ENCODE measurements at regions not wholly inside any gene's neighbourhood (a gene's known extent, or its start where the extent isn't known, plus 50 kb on each side); places are given as distances from the start of the nearest gene placed in this dataset.

GRCh38 chr1:224486801-224487583, 52.4 kb upstream of the WDR26 start:
- TF ChIP-seq CTCF (IDR thresholded peaks at IDR 0.05; ENCODE audit: control extremely low read depth, extremely low read depth, low read depth, missing control alignments), result no peak
- ChIA-PET POLR2A (no interaction called here), CTCF (interaction anchor here (1.1 to 4.9 kb wide), 4 partner anchors 10 to 29 kb away, joined by 3 to 27 read pairs (median 6); no protein-coding TSS in a partner anchor)
- no peak for DNase-seq (ENCODE audit: extremely low spot score)

- TF ChIP-seq CTCF (IDR thresholded peaks at IDR 0.05; ENCODE audit: control extremely low read depth, extremely low read depth, low read depth, missing control alignments), result no peak
- POLR2A ChIA-PET, result interaction anchor here (1.5 kb wide), 1 partner anchor 9 kb away, joined by 4 read pairs; no protein-coding TSS in a partner anchor
- no peak for DNase-seq (ENCODE audit: extremely low spot score)
- CTCF ChIA-PET, result interaction anchor here (0.7 to 4.9 kb wide), 5 partner anchors 9 to 31 kb away, joined by 3 to 27 read pairs (median 3); no protein-coding TSS in a partner anchor
Observed at GRCh38 chr1:224488806-224489499, 54.4 kb upstream of the WDR26 start.

GRCh38 chr1:224489534-224490365, 55.2 kb upstream of the WDR26 start:
- ChIA-PET CTCF (interaction anchor here (0.7 to 4.9 kb wide), 5 partner anchors 8 to 32 kb away, joined by 3 to 27 read pairs (median 3); no protein-coding TSS in a partner anchor), POLR2A (interaction anchor here (1.5 kb wide), 1 partner anchor 8 kb away, joined by 4 read pairs; no protein-coding TSS in a partner anchor)
- TF ChIP-seq CTCF (IDR thresholded peaks at IDR 0.05; ENCODE audit: control extremely low read depth, extremely low read depth, low read depth, missing control alignments), result no peak
- DNase-seq (ENCODE audit: extremely low spot score), result no peak

- ChIA-PET CTCF (interaction anchor here (1.2 to 1.9 kb wide), 2 partner anchors 23 to 34 kb away, joined by 5 to 12 read pairs; no protein-coding TSS in a partner anchor), POLR2A (no interaction called here)
- DNase-seq (ENCODE audit: extremely low spot score), result no peak
- TF ChIP-seq CTCF (IDR thresholded peaks at IDR 0.05; ENCODE audit: control extremely low read depth, extremely low read depth, low read depth, missing control alignments), result no peak
Observed at GRCh38 chr1:224490549-224491537, 56.2 kb upstream of the WDR26 start.

GRCh38 chr1:224492015-224492414, 57.4 kb upstream of the WDR26 start:
- ChIA-PET POLR2A (no interaction called here), CTCF (interaction anchor here (1.9 kb wide), 1 partner anchor 22 kb away, joined by 12 read pairs; no protein-coding TSS in a partner anchor)
- no peak for TF ChIP-seq CTCF (IDR thresholded peaks at IDR 0.05; ENCODE audit: control extremely low read depth, extremely low read depth, low read depth, missing control alignments)
- no peak for DNase-seq (ENCODE audit: extremely low spot score)

Measured in GM10248 (cell line).